IPS DF 19.7 (cell line): ENCODE measurements at regions not wholly inside any gene's neighbourhood (a gene's known extent, or its start where the extent isn't known, plus 50 kb on each side); places are given as distances from the start of the nearest gene placed in this dataset.

Experiments
- DNase-seq: peaks from one replicate; pipeline ENCODE4 v3.0.0-alpha.2; 2013; ENCODE audit warnings: low read depth, low spot score

GRCh38 chr6:11633741-11634509 lies 96.4 kb downstream of the TMEM170B start:
- no peak for DNase-seq

DNA sequence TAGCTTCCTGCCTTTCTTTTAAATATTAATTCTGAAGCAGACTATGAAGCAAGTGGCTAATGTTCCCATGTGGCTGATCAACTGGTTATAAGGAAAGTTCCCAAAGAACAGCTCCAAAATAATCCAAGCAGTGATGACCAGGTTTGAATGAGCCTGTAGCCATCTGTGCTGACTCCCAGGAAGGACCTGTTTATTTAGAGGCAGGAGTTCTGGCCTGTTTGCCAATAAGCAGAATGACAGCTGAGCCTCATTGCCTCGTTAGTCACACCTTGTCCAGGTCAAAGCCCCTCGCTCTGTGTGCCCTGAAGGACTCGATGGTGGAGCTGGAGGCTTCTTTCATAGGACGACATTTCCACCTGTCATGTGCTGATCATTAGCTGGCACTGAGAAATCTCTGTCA lies 97.4 kb downstream of the TMEM170B start:
- no peak for DNase-seq

- no peak for DNase-seq
Observed at GRCh38 chr6:11636121-11636520, 98.6 kb downstream of the TMEM170B start.

- DNase-seq = no peak
Observed at GRCh38 chr6:11637266-11637665, 99.7 kb downstream of the TMEM170B start.

GRCh38 chr6:11639376-11640235 lies 102.1 kb downstream of the TMEM170B start:
- DNase-seq = no peak

GRCh38 chr6:11640486-11640885 lies 102.9 kb downstream of the TMEM170B start:
- no peak for DNase-seq

DNA sequence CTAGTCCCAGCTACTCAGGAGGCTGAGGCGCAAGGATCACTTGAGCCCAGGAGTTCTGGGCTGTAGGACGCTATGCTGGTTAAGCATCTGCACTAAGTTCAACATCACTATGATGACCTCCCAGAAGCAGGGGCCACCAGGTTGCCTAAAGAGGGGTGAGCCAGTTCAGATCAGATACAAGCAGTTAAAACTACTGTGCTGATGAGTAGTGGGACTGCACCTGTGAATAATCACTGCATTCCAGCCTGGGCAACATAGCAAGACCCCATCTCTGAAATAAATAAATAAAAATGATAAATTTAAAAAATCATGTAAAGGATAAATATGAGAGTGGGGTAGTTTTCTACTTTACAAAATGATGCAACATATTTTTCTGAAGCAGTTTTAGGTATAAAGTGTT lies 106.5 kb downstream of the TMEM170B start:
- DNase-seq = no peak

GRCh38 chr6:11644601-11645000 lies 107.1 kb downstream of the TMEM170B start:
- DNase-seq = no peak

- DNase-seq = no peak
Observed at GRCh38 chr6:11645016-11645415, 107.5 kb downstream of the TMEM170B start.

GRCh38 chr6:11648436-11648775 lies 110.9 kb downstream of the TMEM170B start:
- DNase-seq = no peak

DNA sequence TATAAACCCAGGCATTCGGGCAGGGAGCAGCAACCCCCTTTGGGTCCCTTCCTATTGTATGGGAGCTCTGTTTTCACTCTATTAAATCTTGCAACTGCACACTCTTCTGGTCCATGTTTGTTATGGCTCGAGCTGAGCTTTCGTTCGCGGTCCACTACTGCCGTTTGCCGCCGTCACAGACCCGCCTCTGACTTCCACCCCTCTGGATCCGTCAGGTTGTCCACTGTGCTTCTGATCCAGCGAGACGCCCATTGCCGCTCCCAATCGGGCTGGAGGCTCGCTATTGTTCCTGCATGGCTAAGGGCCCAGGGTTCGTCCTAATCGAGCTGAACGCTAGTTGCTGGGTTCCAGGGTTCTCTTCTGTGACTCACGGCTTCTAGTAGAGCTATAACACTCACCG lies 111.3 kb downstream of the TMEM170B start:
- no peak for DNase-seq

GRCh38 chr6:11650025-11650696 lies 112.6 kb downstream of the TMEM170B start:
- DNase-seq = peak; percentile 91

DNA sequence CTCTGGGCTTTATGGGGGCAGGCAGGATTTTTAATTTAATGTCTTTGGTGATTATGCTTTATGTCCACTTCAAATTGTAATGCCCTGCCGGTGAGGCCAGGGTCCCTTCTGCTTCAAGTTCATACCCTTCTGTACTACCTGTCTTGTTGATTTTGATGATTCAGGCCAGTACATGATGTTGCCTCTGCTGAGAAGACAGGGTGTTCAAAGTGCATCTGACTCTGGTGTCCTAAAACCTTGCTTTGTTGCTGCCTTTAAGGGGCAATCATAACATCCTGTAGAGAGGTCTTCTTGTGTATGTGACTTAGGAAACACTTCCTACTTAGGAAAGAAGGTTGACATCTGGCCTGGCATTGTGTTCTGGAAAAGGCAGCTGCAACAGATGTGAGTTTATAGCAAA lies 113.2 kb downstream of the TMEM170B start:
- DNase-seq = no peak

- DNase-seq = peak; percentile 17
Observed at GRCh38 chr6:11653028-11653583, 115.6 kb downstream of the TMEM170B start.

DNA sequence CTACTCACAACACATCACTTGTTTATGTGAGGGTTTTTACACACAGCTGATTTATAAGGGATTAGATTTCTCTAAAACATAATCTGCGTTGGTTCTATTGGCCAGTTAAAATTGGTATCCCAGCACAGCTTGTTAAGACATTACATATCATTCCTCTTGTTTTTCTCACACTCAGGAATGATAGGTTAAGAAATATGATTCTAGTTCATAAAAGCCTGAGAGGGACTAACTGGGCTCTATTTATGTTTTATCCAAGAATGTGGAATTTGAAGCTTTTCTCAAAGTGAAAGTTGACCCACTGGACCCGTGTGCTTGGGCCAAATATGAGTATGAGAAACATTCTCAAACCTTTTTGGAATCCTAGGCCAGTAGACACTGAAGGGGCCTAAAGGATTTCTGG lies 117.3 kb downstream of the TMEM170B start:
- DNase-seq = no peak

DNA sequence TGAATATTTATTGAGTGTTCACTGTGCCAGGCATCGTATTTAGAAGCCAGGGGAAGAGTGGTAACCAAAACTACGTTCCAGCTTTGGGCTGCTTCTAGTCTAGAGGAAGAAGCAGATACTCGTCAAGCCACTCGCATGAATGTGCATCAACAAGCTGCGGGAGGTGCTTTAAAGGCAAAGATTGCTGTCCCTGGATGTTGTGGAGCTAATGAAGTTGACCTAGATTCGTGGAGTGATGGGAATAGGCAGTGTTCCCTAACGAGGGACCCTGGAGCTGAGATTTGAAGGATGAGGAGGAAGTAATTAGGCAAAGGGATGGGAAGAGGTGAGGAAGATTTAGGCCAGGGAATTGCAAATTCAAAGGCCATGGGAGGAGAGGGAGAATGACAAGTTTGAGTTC lies 118.9 kb downstream of the TMEM170B start:
- DNase-seq = no peak

- no peak for DNase-seq
Observed at GRCh38 chr6:11659757-11660156, 118.8 kb downstream of the ADTRP start.

DNA sequence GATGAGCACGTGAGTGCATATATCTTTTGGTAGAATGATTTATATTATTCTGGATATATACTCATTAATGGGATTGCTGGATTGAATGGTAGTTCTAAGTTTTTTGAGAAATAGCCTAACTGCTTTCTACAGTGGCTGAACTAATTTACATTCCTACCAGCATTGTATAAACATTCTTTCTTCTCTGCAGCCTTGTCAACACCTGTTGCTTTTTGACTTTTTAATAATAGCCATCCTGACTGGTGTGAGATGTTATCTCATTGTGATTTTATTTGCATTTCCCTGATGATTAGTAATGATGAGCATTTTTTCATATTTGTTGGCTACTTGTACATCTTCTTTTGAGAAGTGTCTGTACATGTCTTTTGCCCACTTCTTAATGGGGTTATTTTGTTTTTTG lies 116.3 kb downstream of the ADTRP start:
- no peak for DNase-seq

- DNase-seq = no peak
Observed at GRCh38 chr6:11663519-11663918, 115.1 kb downstream of the ADTRP start.
